ENCODE measurements at regions not wholly inside any gene's neighbourhood (a gene's known extent, or its start where the extent isn't known, plus 50 kb on each side); places are given as distances from the start of the nearest gene placed in this dataset.

DNA sequence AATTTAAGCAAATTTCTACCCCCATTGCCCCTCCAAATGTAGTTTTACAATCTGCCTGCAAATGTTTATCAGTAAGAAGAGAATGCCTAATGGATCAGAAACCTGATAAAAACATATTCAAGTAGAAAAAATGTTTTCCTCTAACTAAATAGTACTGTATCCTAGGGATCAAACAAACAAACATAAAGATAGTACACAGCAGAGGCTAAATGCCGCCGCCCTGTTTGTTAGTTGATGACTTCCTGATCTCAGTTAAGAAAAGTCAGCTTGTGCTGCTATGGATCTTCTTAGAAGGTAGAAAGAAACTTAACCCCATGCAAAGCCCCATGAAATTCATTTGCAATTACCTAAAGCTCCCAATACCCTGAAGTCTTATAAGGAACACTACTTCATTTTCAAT lies 387.3 kb upstream of the THBS1 start:
- H2AFZ ChIP-seq (ENCODE audit: low read length): no peak overlapping the region
- H3K23ac ChIP-seq (ENCODE audit: insufficient read length): no peak overlapping the region
- H3K4me2 ChIP-seq (ENCODE audit: insufficient read depth in 1 of 2, low read depth in 2 of 2, low read length in 2 of 2): no peak overlapping the region

More for the DNA sequence above, 387.3 kb upstream of the THBS1 start:
- no peaks in the 10 kb centered on the region for H3K79me2 ChIP-seq (ENCODE audit: control insufficient read depth in 1 of 2, insufficient read depth in 2 of 2, low read length in 2 of 2)
- no peaks in the 10 kb centered on the region for H3K27me3 ChIP-seq (replicated peaks in 1 of 4; ENCODE audit: control insufficient read depth in 3 of 4, extremely low read depth in 1 of 4, insufficient read depth in 3 of 4, low read length in 3 of 4)
- no peaks in the 10 kb centered on the region for H3K9me3 ChIP-seq (ENCODE audit: insufficient read depth in 2 of 2, low read depth in 1 of 2, low read length in 1 of 2)
- WGBS, 2 experiments (ENCODE audit: extremely low coverage in 1 of 2, insufficient coverage in 1 of 2, insufficient read length in 1 of 2, insufficient replicate concordance in 2 of 2, low coverage in 1 of 2, low lambda C conversion rate in 2 of 2, missing lambda C conversion rate in 1 of 2): 97% methylated on average over 2 of the region's 2 CpGs; no CpG with 5 or more reads in 1 of the 2 experiments
- no peak overlapping the region for H3K56ac ChIP-seq (replicated peaks; ENCODE audit: insufficient read length, low read depth, low read length)
- ChIA-PET POLR2A (ENCODE audit: partially characterized antibody) (interaction anchor here (1.6 kb wide), 1 partner anchor 387 kb away, joined by 3 read pairs; the partner anchor contains the start of gene THBS1), CTCF (ENCODE audit: partially characterized antibody) (interaction anchor here (1.1 to 1.2 kb wide), 2 partner anchors 8 to 125 kb away, joined by 3 to 4 read pairs; no protein-coding TSS in a partner anchor)
- H3K14ac ChIP-seq (ENCODE audit: insufficient read length): no peak overlapping the region
- H3K9ac ChIP-seq (replicated peaks in 1 of 4; ENCODE audit: extremely low read depth in 1 of 4, low read depth in 3 of 4, low read length in 3 of 4): no peak overlapping the region
- H3K79me1 ChIP-seq (ENCODE audit: low read depth, low read length): no peaks in the 10 kb centered on the region
- TF ChIP-seq, protein P1, sequence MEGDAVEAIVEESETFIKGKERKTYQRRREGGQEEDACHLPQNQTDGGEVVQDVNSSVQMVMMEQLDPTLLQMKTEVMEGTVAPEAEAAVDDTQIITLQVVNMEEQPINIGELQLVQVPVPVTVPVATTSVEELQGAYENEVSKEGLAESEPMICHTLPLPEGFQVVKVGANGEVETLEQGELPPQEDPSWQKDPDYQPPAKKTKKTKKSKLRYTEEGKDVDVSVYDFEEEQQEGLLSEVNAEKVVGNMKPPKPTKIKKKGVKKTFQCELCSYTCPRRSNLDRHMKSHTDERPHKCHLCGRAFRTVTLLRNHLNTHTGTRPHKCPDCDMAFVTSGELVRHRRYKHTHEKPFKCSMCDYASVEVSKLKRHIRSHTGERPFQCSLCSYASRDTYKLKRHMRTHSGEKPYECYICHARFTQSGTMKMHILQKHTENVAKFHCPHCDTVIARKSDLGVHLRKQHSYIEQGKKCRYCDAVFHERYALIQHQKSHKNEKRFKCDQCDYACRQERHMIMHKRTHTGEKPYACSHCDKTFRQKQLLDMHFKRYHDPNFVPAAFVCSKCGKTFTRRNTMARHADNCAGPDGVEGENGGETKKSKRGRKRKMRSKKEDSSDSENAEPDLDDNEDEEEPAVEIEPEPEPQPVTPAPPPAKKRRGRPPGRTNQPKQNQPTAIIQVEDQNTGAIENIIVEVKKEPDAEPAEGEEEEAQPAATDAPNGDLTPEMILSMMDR (IDR thresholded peaks at IDR 0.05; ENCODE audit: control extremely low read depth in 1 of 3, insufficient read depth in 1 of 3, low read depth in 1 of 3, low read length in 3 of 3): no peak
- TF ChIP-seq, protein P2, sequence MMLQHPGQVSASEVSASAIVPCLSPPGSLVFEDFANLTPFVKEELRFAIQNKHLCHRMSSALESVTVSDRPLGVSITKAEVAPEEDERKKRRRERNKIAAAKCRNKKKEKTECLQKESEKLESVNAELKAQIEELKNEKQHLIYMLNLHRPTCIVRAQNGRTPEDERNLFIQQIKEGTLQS (IDR thresholded peaks at IDR 0.05; ENCODE audit: insufficient read depth, low read depth, low read length): no peak
- TF ChIP-seq CTBP2 (IDR thresholded peaks at IDR 0.05; ENCODE audit: borderline replicate concordance, insufficient read depth, insufficient read length, low read length): no peak
- no peak overlapping the region for H2BK120ac ChIP-seq (replicated peaks; ENCODE audit: low read depth, low read length)
- H2AK5ac ChIP-seq (ENCODE audit: low read depth, low read length): no peak overlapping the region
- H2BK12ac ChIP-seq (ENCODE audit: low read depth, low read length): no peak overlapping the region
- no peaks in the 10 kb centered on the region for H3K4me1 ChIP-seq (replicated peaks in 1 of 4; ENCODE audit: control insufficient read depth in 3 of 4, insufficient read depth in 4 of 4, low read length in 3 of 4)
- no peak overlapping the region for H4K5ac ChIP-seq (ENCODE audit: insufficient read length, low read depth, low read length)
- no peaks in the 10 kb centered on the region for H3K36me3 ChIP-seq (ENCODE audit: control insufficient read depth in 2 of 4, insufficient read depth in 4 of 4, low read length in 3 of 4)
- no peak overlapping the region for H3K27ac ChIP-seq (ENCODE audit: low read depth, low read length)
- H2BK20ac ChIP-seq (ENCODE audit: low read length): no peak overlapping the region
- no peaks in the 10 kb centered on the region for H4K20me1 ChIP-seq (replicated peaks in 1 of 2; ENCODE audit: control insufficient read depth in 1 of 2, insufficient read depth in 2 of 2, low read length in 2 of 2)
- H3K18ac ChIP-seq (ENCODE audit: extremely low read depth, low read length): no peak overlapping the region
- no peak for FAIRE-seq
- H4K8ac ChIP-seq (ENCODE audit: extremely low read depth, insufficient read depth, low read length): no peak overlapping the region
- no peak overlapping the region for H2BK5ac ChIP-seq (ENCODE audit: low read depth, low read length)
- H4K91ac ChIP-seq (replicated peaks; ENCODE audit: insufficient read length, low read length): no peak overlapping the region
- H3K4ac ChIP-seq (replicated peaks; ENCODE audit: insufficient read length, low read depth, low read length): no peak overlapping the region
- H3K23me2 ChIP-seq (ENCODE audit: low read depth, low read length): no peaks in the 10 kb centered on the region
- no peak overlapping the region for H2BK15ac ChIP-seq (ENCODE audit: low read length)
- DNase-seq (ENCODE audit: low read depth in 1 of 2, low spot score in 2 of 2): no peak
- H3K4me3 ChIP-seq (ENCODE audit: extremely low read depth in 1 of 4, insufficient read depth in 2 of 4, low read depth in 3 of 4, low read length in 4 of 4): no peak overlapping the region
